ENCODE measurements at regions not wholly inside any gene's neighbourhood (a gene's known extent, or its start where the extent isn't known, plus 50 kb on each side); places are given as distances from the start of the nearest gene placed in this dataset.

DNA sequence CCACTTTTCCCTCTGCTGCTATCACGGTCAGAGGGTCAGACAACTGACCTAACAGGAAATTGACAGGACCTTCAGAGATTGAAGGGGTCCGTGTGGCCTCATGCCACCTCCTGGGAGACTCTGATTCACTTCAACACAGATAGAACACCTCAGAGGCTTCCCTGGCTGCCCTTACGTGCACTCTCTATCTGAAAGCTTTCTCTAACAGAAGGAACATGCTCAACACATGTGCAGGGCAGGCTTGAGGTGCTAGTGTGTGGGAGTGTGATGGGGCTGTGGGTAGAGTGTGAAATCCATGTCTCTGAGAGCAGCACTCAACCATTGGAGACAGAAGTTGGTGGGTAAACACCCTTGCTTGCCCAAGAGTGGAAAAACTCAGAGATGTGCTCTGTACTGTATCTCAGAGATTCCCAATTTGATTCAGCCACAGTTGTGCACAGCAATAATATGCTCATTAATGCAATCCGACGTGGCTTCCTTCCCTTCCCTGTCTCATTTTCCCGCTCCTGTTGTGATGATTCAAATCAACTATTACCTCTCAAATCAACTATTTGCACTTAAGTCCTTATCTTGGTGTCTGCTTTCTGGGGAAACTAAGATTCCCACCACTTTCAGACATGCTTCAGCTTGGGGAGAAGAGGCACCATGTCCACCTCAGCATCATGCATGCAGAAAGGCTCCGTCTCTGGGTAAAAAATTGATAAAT lies 62.0 kb upstream of the MAGEB2 start:
- DNase-seq (ENCODE audit: low read depth in 1 of 2, low spot score in 1 of 2): no peak
- no peaks in the 10 kb centered on the region for H3K9me3 ChIP-seq
- WGBS (ENCODE audit: missing lambda C conversion rate): 60% methylated on average over 6 of the region's 7 CpGs
- ChIA-PET POLR2A (no interaction called here), CTCF (no interaction called here)
- H3K27ac ChIP-seq: no peak overlapping the region
- H3K4me3 ChIP-seq: no peak overlapping the region
- FAIRE-seq: no peak
- no peak for TF ChIP-seq RCOR1 (IDR thresholded peaks at IDR 0.05; ENCODE audit: low read depth, low read length)
- TF ChIP-seq, protein P1, sequence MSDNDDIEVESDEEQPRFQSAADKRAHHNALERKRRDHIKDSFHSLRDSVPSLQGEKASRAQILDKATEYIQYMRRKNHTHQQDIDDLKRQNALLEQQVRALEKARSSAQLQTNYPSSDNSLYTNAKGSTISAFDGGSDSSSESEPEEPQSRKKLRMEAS (IDR thresholded peaks at IDR 0.05): no peak
- TF ChIP-seq CEBPB (IDR thresholded peaks at IDR 0.05): no peak
- TF ChIP-seq EHMT2 (IDR thresholded peaks at IDR 0.05; ENCODE audit: low read depth): no peak
- no peak for TF ChIP-seq ZFP36 (IDR thresholded peaks at IDR 0.05; ENCODE audit: borderline replicate concordance, partially characterized antibody)
- H3K4me1 ChIP-seq: no peaks in the 10 kb centered on the region
- no peak for ATAC-seq
- H3K4me2 ChIP-seq: no peak overlapping the region

GRCh38 chrX:30153881-30154260 lies 61.5 kb upstream of the MAGEB2 start:
- no peak for ATAC-seq
- ChIA-PET CTCF (no interaction called here), POLR2A (no interaction called here)
- WGBS (ENCODE audit: missing lambda C conversion rate): 57% methylated on average over 4 of the region's 4 CpGs
- H3K4me3 ChIP-seq: no peak overlapping the region
- no peaks in the 10 kb centered on the region for H3K4me1 ChIP-seq
- no peak for FAIRE-seq
- no peaks in the 10 kb centered on the region for H3K9me3 ChIP-seq
- no peak for DNase-seq (ENCODE audit: low read depth in 1 of 2, low spot score in 1 of 2)
- no peak overlapping the region for H3K4me2 ChIP-seq
- TF ChIP-seq BHLHE40 (IDR thresholded peaks at IDR 0.05; ENCODE audit: low read depth, low read length): no peak
- TF ChIP-seq PBX3 (IDR thresholded peaks at IDR 0.05): no peak
- no peak for TF ChIP-seq NFE2L2 (conservative IDR thresholded peaks at IDR 0.05; ENCODE audit: low read length)
- no peak for TF ChIP-seq FOSB (CRISPR knock-in tag; IDR thresholded peaks at IDR 0.05)
- TF ChIP-seq HOXB13 (CRISPR knock-in tag; IDR thresholded peaks at IDR 0.05; ENCODE audit: low read depth): no peak
- no peak for TF ChIP-seq KDM5A (IDR thresholded peaks at IDR 0.05)
- no peak for TF ChIP-seq RAD21 (conservative IDR thresholded peaks at IDR 0.05 in 1 of 2, IDR thresholded peaks at IDR 0.05 in 1 of 2)
- no peak for TF ChIP-seq JUN (IDR thresholded peaks at IDR 0.05)
- TF ChIP-seq SMC3 (IDR thresholded peaks at IDR 0.05): no peak
- TF ChIP-seq CHD2 (IDR thresholded peaks at IDR 0.05; ENCODE audit: low read length, partially characterized antibody): no peak
- TF ChIP-seq, protein P2, sequence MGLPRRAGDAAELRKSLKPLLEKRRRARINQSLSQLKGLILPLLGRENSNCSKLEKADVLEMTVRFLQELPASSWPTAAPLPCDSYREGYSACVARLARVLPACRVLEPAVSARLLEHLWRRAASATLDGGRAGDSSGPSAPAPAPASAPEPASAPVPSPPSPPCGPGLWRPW (IDR thresholded peaks at IDR 0.05): no peak
- TF ChIP-seq, protein P3, sequence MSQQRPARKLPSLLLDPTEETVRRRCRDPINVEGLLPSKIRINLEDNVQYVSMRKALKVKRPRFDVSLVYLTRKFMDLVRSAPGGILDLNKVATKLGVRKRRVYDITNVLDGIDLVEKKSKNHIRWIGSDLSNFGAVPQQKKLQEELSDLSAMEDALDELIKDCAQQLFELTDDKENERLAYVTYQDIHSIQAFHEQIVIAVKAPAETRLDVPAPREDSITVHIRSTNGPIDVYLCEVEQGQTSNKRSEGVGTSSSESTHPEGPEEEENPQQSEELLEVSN (IDR thresholded peaks at IDR 0.05; ENCODE audit: borderline replicate concordance, low read depth): no peak
- no peak for TF ChIP-seq HDAC2 (IDR thresholded peaks at IDR 0.05)
- TF ChIP-seq MAFK (IDR thresholded peaks at IDR 0.05; ENCODE audit: partially characterized antibody): no peak
- no peak for TF ChIP-seq CTCF (IDR thresholded peaks at IDR 0.05)
- no peak for TF ChIP-seq ZSCAN20 (CRISPR knock-in tag; IDR thresholded peaks at IDR 0.05)
- H3K27ac ChIP-seq: no peak overlapping the region

DNA sequence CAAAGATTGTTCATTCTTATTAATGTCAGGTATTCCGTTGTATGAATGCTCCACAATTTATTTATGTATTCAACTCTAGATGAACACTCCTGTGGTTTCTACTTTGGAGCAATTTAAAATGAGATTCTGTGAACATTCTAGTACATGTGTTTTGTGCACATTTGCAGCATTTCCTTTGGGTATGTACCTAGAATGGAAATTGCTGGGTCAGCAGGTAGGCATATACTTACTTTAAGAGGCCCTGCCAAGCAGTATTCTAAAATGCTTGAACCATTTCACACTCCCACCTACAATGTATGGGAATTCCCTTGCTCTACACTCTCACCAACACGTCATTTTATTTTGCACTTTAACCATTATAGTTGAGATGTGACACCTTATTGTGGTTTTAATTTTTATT lies 59.4 kb upstream of the MAGEB2 start:
- ATAC-seq (no peak), DNase-seq (ENCODE audit: low read depth in 1 of 2, low spot score in 1 of 2) (no peak), FAIRE-seq (no peak)
- no peak overlapping the region for H3K27ac ChIP-seq
- H3K4me1 ChIP-seq: no peaks in the 10 kb centered on the region
- no peaks in the 10 kb centered on the region for H3K9me3 ChIP-seq
- no peak overlapping the region for H3K4me2 ChIP-seq
- ChIA-PET CTCF (no interaction called here), POLR2A (no interaction called here)
- no peak overlapping the region for H3K4me3 ChIP-seq
- WGBS (ENCODE audit: missing lambda C conversion rate): 50% methylated on average over 2 of the region's 2 CpGs
- TF ChIP-seq MAFK (IDR thresholded peaks at IDR 0.05; ENCODE audit: partially characterized antibody) (peak; percentile 62), NR3C1 (IDR thresholded peaks at IDR 0.05) (no peak)
- TF ChIP-seq, protein P4, sequence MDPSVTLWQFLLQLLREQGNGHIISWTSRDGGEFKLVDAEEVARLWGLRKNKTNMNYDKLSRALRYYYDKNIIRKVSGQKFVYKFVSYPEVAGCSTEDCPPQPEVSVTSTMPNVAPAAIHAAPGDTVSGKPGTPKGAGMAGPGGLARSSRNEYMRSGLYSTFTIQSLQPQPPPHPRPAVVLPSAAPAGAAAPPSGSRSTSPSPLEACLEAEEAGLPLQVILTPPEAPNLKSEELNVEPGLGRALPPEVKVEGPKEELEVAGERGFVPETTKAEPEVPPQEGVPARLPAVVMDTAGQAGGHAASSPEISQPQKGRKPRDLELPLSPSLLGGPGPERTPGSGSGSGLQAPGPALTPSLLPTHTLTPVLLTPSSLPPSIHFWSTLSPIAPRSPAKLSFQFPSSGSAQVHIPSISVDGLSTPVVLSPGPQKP (IDR thresholded peaks at IDR 0.05; ENCODE audit: low read depth, low read length): no peak
- TF ChIP-seq, protein P2 (IDR thresholded peaks at IDR 0.05): no peak
